Activated CD4-positive, alpha-beta T cell treated with anti-CD3 and anti-CD28 coated beads for 48 hours (primary cell): ENCODE measurements at regions not wholly inside any gene's neighbourhood (a gene's known extent, or its start where the extent isn't known, plus 50 kb on each side); places are given as distances from the start of the nearest gene placed in this dataset.

ENCODE experiments used
- DNase-seq: peaks from one replicate; pipeline ENCODE4 v3.0.0-alpha.2; 2020

DNA sequence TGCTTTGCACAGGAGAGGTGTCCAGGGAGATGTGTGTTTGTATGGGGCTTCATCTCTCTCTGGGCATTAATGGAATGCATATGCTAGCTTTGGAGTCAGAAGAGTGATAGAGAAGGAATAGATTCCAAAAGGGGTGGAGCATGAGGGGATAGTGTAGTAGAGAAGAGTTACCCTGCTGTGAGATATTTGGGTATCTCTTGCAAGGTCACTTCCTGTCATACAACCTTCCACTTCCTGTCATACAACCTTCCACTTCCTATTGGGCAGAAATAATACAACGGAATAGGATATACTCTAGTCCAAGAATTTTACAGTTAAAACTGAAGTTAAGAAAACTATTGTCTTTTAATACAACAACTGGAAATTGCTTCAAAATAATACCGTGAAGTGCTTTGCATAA lies 351.8 kb upstream of the FMN2 start:
- DNase-seq: no peak

DNA sequence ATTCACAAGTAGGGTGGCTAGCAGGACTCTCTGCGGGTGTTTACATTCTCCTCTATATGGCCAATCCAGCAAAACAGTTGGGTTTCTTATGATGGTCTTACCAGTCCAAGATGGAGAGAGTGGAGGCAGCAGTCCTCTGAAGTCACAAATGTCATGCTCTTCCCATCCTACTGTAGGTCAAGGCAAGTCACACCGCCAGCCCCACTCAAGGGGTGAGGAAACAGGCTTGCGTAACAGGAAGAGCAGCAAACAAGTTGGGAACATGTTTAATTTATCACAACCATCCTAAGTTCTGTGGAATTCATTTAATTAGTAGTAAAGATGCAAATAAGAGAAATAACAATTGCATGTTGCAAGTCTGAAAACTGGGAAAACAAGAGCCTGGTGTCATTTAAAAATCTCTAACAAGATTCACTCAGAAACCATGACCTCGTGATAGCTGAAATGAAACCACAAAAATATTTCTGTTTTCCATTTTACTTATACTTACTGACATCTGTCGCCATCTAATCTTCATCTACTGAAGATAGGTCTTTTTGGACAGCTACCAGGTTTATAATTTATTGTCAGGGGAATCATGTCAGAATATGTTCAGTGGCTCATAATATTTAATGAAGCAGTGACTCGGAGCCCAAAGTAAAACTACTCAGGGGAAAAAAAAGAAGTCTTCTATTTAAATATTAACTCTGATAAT lies 349.1 kb upstream of the FMN2 start:
- DNase-seq: no peak

DNA sequence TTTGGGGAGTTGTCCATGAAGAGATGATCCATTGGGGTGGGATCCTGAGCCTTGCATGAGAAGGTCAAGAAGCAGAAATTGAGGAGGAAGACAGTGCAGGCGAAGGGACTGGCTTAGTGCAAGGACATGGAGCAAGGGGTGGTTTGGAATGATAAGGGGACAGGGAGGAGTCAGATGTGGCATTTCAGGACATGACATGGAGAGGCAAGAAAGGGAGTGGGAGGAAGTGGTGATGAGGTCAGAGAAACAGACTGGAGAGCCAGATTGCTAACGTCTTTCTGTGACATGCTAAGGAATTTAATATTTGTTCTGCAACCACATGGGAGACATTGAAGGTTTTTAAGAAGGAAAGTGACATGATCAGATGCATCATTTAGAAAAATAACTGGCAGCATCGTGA lies 346.8 kb upstream of the FMN2 start:
- no peak for DNase-seq

DNA sequence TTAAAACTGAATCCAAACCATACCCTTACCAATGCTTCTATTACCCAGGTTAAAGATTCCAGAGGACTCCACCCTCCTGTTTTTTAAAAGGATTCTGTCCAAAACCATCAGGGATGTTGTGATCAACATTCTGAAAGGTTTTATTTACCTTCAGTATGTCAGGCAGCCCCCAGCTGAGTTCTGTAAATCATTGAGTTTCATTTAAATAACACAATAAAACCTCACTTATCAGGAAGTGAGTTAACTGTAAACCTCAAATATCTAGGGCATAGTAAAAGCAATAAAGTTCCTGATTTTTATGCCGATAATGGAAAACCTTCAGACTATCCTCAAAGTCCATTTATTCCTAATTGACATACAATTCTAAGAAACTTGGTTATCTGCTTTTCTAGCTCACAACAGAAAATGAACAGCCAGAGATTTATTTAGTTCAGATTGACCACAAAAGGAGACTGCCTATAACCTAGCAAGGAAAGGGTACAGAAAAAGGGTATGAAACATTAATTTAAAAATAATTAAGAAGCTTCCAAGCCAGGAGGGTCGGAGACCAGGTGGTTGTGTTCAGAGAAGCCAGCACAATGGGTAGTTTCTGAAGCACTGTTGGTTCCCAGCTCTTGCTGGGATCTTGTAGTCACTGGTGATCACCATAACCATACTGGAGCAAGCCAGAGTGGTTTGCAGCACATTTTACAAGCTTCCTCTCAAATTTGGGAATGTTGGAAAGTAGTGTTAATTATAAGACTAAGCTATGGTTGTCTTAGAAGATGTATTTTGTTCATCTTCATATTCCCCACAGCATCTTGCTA lies 336.4 kb upstream of the FMN2 start:
- DNase-seq: no peak

DNA sequence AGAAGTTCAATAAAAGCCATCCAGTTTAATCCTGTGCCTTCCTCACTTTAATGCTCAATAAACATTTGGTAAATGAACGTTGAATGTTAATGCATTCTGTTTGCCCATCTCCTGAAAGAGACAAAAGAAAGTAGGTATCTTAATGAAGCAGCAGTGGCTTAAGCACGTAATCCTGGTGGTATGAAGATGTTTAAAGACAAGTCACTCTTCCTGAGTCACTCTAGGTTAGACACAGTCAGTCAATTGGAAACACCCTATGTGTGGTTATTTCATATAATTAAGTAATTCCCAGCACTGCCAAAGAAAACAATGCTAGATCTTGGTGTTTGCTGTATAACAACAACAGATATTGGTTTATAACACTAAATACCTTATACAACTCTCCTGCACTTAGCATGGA lies 334.0 kb upstream of the FMN2 start:
- no peak for DNase-seq

DNA sequence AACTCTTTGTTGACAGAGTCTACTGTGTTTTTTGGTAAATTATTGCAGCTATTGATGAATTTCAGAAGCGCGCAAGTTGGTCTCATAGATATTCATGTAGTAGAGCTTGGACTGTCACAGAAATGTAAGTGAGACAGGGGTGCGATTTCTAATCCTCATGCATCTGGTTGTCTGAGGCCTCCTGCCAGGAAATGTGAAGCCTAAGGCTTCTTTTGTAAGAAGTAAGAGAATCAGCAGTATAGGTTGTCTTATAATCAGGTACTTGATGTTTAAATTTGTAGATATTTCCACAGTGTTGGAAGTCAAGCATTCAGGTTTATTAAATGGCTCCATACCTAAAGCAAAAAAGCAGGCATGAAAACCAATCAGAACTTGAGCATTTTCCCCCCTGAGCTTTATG lies 332.9 kb upstream of the FMN2 start:
- no peak for DNase-seq

DNA sequence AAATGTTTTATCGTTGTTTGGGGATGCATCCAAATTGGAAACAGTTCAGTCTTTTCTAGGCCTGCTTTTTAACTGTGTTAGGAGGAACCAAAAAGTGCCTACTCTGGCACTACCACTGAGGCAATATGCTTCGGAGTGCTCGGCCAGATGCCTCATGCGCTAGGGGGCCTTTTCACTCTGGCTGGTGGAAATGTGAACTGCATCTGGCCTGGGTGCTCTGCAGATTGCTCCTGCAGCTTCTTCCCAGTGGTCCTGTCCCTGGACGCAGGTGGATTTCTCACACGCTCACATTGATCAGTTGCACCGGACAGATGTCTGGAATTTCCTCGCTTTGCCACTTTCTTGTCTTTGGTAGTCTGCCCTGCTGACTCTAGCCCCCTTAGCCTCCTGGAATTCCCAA lies 330.2 kb upstream of the FMN2 start:
- no peak for DNase-seq

DNA sequence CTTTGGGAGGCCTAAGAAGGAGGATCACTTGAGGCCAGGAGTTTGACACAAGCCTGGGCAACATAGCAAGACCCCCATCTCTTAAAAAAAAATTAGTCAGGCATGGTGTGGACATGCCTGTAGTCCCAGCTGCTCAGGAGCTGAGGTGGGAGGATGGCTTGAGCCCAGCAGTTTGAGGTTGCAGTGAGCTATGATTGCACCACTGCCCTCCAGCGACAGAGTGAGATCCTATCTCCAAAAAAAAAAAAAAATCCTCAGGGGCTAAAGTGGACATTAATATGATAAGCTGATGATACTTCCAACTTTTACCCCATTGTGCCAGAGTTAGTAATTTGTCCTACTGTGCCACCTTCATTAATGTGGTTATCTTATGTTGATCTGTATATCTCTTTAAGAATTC lies 327.8 kb upstream of the FMN2 start:
- no peak for DNase-seq

DNA sequence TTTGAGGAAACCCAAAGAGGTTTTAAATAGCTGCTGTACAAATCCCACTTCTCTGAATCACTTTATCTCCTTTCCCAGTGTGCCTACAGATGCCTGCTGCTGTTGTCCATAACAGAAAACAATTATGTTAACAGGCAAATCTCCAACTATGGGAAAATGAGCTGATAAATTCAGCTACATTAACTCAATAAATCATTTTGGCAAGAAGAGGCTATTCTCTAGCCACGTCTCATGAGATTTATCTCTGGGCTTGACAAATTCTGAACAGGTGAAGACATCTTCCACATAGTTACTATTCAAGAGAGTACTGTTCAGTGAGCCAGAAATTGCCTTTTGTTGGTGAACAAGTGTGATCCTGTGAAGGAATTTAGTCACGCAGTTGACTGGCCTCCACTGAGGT lies 327.1 kb upstream of the FMN2 start:
- DNase-seq: no peak

DNA sequence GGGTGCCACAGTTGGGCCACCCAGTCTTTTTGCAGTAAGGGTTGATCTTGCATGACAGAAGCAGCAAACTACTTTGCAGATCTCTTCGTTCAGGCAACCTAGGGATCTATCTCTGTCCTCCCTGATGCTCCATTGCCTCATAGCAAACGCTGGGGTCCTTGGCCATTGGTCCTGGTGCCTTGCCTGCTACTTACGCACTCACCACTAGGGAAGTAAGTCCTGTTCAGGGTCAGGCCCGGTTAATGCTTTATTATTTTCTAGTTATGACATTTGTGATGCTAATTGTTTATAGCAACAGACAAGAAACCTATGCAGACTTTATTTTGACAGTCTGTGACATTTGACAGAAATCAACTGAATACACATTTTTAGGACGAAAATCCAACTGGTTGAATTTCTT lies 326.5 kb upstream of the FMN2 start:
- no peak for DNase-seq

DNA sequence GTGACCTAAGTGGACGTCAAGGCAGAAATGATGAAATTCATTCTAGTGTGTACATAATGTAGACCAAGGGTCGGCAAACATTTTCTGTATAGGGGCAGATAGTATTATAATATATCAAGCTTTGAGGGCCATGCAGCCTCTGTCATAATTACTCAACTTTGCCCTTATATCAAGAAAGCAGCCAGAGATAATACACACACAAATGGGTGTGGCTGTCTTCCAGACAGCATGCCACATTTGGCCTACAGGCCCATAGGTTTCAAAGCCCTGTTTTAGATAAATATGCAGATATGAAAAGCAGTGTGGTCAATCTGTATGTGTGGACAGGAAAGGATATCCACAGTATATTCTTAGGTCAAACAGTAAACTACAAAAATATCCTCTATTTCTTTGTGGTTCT lies 320.1 kb upstream of the FMN2 start:
- no peak for DNase-seq

DNA sequence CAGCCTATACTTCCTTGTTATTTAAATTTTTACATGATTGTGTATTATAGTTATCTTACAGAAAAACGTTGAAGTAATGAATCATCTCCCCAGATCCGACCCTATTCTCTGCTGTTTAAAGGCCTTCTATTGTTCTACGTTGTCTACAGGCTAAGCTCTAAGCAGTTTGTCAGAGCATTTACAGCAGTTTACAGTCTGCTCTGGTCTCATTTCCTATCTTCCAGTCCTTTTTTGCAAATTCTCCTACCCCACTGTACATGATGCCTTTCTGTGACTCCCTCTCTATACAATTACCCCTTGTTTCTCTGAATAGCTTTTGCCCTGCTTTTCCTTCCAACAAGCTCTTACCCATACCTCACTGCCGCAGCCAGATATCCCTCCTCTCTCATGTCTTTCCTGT lies 319.2 kb upstream of the FMN2 start:
- no peak for DNase-seq

DNA sequence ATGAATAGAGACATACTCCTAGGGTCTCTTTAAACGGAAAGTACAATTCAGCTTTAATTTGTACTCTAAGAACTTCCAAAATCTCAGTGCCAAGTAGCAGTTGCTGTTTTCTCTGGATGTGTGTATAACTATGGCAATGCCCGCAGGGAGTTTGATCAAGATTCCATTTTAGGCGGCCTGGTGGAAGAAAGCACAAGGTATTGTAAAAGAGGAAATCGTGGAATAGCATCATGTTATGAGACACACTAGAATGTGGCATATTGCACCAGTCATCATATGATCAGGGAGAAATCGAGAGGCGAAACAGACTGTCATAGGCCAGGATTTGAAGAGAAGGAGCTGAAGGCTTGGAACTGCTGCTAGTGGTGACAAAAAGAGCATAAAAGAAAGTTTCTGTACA lies 316.2 kb upstream of the FMN2 start:
- DNase-seq: no peak

DNA sequence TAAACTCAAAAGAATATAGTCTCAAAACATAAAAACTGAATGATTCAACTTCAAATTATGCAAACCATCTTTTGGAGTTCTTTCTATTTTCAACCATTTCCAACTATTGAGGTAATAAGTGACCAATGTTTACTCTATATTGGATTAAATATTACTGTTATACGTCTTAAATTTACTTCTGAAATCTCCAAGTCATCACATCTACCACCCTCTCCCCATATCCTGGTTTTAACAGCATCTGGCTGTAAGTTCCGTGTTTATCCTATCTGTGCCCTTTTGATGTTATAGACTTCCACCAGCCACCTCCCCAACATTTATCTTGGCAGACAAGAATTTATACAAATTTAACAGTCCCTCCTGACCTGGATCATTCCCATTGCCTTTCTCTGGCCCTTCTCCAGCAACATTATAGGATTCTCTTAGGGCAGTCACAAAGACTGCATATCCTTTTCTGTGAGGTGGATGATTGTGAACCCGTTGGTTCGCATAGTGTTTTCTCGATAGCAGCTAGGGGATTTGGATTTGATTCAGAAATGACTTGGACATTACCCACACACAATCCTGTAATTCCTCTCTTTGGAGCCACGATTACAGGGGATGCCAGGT lies 313.4 kb upstream of the FMN2 start:
- no peak for DNase-seq

DNA sequence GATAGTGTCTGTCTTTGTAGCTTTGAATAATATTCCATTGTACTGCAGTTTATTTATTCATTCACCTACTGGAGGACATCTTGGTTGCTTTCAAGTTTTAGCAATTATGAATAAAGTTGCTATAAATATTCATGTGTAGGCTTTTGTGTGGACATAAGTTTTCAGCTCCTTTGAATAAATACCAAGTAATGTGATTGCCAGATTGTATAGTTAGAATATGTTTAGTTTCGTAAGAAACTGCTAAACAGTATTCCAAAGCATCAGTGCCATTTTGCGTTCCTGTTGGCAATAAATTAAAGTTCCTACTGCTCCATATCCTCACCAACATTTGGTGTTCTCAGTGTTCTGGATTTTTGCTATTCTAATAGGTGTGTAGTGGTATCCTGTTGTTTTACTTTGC lies 311.7 kb upstream of the FMN2 start:
- DNase-seq: no peak

DNA sequence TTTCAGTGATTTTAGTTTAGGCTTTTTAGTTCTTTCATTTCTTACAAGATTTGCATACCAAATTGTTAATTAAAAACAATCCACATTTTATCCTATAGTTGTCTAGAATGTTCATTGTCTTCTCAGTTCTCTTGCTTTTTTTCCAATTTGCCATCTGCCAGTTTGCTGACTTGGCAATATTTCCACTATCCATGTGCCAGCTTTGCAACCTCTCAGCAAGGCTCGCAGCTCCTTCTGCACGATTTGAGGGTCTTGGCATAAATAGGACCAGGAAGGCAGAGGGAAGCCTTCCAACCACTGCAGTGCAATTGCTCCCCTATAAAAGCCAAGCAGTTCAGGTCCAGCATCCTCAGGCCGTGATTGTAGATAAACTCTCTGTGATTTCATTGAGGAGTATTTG lies 306.8 kb upstream of the FMN2 start:
- DNase-seq: no peak

DNA sequence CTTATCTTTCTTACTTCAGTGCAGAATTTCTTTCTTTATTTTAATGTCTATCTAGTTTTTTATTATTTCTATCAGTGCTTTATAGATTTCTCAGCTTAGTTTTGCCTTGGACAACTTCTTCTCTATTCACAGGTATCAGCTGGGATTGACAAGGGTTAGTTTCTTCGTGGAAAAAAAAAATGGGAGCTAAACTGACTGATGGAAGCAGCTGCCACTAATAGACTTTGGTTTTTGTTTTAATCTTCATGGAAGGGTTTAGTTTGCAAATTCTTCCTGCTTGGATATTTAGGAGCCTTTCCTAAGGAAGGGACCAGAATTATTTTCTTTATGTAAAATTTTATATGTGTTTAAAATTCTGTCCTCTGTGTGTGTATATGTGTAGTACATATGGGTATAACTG lies 306.1 kb upstream of the FMN2 start:
- DNase-seq: no peak

DNA sequence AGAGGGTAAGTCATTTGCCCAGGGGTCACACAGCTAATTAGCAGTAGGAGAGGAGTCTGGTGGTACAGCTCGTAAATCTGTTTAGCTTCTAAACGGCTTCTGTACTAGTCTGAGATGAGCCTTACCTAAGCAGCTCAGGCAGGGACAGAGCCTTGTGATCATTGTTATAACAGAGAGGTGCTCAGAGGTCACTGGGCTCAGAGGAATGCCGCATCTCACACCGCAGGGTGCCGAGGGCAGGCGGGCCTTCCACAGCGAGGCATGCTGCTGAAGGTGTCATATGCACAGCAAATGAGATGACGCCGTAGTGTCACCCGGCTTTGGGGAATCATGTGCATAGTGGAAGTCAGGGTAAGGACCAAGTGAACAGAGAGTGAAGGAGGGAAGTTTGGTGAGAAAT lies 305.2 kb upstream of the FMN2 start:
- no peak for DNase-seq

DNA sequence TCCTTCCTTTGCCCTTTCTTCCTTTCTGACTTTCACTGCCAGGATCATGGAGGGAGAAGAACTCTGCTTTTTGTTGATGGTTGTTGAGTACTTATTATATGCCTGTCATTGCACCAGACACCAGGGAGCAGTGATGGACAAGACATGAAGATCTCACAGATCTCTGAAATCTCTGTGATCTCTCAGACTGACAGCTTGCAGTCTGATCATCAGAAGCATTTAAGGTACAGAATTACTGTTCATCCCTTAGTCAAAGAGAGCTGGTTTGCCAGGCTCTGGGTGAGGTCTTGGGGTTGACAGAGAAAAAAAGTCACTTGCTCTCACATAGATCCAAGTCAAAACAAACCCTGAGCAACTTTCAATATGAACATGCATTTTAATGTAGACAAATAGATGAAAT lies 299.5 kb upstream of the FMN2 start:
- peak; percentile 36 for DNase-seq

DNA sequence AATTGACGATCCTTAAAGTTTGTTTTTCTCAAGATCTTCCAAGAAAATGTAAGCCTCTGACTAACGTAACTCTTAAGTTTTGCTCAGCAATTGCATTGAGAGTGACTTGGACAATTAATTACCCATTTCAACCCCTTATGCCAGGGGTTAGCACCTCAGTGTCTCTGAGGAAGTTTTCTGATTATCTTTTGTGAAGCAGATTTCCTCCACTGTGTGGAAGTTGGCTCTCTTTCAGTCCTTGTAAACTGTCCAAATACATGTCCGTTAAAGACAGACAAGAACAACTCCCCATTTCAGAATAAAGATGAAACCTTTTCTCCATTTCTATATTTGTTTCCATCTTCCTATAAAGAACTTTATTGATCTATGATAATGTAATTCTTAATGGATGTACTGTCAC lies 296.4 kb upstream of the FMN2 start:
- no peak for DNase-seq

DNA sequence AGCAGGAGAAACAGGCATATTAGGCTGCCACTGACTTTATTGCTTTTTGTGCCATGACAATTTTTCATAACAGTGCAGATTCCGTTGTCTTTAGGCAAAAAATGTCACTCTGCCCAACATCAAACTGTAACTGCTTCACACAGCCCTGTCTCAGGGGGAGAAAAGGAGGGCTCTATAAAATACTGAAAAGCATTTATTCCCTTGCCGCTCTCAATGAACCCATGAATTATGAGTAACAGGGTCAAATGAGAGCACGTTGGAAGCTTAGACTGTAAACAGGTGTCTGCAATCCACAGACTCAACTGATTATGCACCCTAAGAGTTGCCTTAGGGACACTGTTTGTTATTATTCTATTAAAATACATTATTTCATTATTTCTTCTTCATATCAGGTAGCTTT lies 292.1 kb upstream of the FMN2 start:
- DNase-seq: no peak

DNA sequence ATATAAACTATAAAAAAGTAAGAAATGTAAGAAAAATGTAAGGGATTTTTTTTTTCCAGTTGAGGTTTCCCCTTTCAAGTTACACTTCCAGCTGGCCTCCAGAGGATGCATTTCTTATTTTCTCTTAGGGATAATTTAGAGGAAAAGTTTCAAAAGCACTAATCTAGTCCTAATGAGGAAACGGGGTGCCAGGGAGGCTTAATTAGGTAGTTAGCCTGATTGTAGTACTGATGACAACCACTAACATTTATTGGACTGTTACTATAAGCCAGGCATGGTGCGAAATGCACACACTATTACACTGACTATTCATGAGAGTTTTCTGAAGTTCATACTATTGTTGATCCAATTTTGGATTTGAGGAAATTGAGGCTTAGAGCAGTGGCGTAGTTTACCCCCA lies 290.8 kb upstream of the FMN2 start:
- no peak for DNase-seq

DNA sequence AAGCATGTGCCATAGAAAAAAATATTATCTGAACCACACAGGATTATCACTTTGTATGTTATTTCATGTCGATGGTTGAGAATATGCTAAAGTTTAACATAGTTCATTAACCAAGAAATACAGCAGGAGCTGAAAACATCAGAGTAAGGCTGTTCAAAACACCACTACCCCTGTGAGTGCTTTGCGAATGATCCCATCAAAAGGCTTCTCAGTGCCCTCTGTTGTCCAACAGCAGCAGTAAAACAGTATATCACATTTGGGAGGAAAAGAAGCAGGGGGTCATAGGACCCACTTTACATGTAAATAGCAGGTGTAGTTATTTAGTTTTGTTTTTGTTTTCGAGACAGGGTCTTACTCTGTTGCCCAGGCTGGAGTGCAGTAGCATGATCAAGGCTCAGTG lies 289.4 kb upstream of the FMN2 start:
- no peak for DNase-seq

DNA sequence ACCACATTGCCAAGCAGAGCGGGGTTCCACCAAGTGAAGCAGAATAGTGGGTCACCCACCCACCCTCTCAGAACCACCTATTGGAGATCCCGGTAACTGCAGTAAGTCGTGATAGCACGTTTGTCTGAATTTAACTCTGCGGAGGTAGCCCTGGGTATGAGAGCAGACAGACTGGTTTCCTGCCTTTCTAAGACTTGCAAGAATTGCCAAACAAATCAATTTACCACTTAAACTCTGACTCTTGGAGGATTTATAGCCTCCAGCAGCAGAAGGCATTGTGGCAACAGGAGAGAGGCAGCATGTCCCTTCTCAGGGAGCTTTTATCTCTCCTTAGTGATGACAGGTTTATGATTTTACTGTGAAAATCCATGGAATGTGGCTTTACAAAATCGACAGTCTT lies 287.9 kb upstream of the FMN2 start:
- DNase-seq: no peak

DNA sequence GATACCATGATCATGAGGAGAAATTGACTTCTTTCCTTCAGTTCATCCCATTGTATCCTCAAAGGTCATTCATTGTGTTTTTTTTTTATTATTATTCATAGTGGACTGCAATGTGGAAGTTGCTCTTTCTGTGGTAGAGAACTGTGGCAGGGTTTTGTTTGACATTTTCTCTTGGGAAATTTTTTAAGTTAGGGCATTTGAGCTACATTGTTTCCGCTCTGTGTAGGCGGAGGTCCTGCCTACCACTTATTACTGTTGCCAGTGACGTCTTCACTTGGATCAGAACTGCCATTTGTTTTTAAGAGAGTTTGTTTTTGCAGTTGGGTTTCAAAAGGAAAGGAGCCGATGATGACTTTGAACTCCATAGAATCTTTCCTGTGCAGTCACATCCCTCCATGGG lies 287.4 kb upstream of the FMN2 start:
- no peak for DNase-seq
